IMR-90 (cell line): ENCODE measurements at regions not wholly inside any gene's neighbourhood (a gene's known extent, or its start where the extent isn't known, plus 50 kb on each side); places are given as distances from the start of the nearest gene placed in this dataset.

Experiments used
- ATAC-seq: fragments of 200-7000 bp; cut with Tn5 transposase; 2 replicates; pipeline ENCODE4 v1.9.1; 2020; ENCODE audit warnings: low read depth, mild to moderate bottlenecking, moderate library complexity
- BruUV-seq: library from RNA; stranded (reverse); fragments of 400-500 nt; replicated peaks from 2 replicates; lab custom pipeline; 2021; lab: Mats Ljungman, UMichigan
- CTCF ChIA-PET: fragments of 300-600 bp; formaldehyde crosslinking; extraction: SDS; loops from one replicate; lab custom pipeline; 2021; ENCODE audit warnings: antibody characterized with exemption; lab: Yijun Ruan, JAX
- POLR2A ChIA-PET: fragments of 300-600 bp; sonication (Branson Sonifier 250); formaldehyde crosslinking; loops from one replicate; lab custom pipeline; 2022; ENCODE audit warnings: antibody characterized with exemption; ENCODE audit not compliant: unreplicated experiment; lab: Charles Lee
- DNase-seq: peaks from one replicate; pipeline ENCODE4 v3.0.0; 2013
- H2AFZ ChIP-seq: replicated peaks from 2 replicates; pipeline ENCODE3; 2013; ENCODE audit warnings: low read length, mild to moderate bottlenecking; ENCODE audit not compliant: poor library complexity
- H2AK5ac ChIP-seq: 2 replicates; pipeline ENCODE4 v1.6.1; 2013; ENCODE audit warnings: low read depth, low read length, inconsistent platforms
- H2AK9ac ChIP-seq: replicated peaks from 2 replicates; pipeline ENCODE3; 2013; ENCODE audit warnings: mild to moderate bottlenecking, low read depth, low read length, moderate library complexity; ENCODE audit not compliant: poor library complexity
- H2BK120ac ChIP-seq: 2 replicates; pipeline ENCODE4 v1.6.1; 2013; ENCODE audit warnings: low read depth, low read length, inconsistent platforms
- H2BK15ac ChIP-seq: 3 replicates; pipeline ENCODE4 v1.6.1; 2013; ENCODE audit warnings: low read depth, low read length, inconsistent platforms
- H2BK20ac ChIP-seq: 2 replicates; pipeline ENCODE4 v1.6.1; 2013; ENCODE audit warnings: low read depth, mild to moderate bottlenecking, inconsistent platforms, low read length, moderate library complexity
- H2BK5ac ChIP-seq: 2 replicates; pipeline ENCODE4 v1.6.1; 2013; ENCODE audit warnings: mild to moderate bottlenecking, low read depth, low read length, inconsistent platforms; ENCODE audit not compliant: poor library complexity, severe bottlenecking
- H3K14ac ChIP-seq: replicated peaks from 2 replicates; pipeline ENCODE4 v1.6.1; 2013; ENCODE audit warnings: low read depth, low read length, inconsistent platforms
- H3K18ac ChIP-seq: 2 replicates; pipeline ENCODE4 v1.6.1; 2013; ENCODE audit warnings: low read depth, low read length, control low read depth
- H3K23ac ChIP-seq: 2 replicates; pipeline ENCODE4 v1.6.1; 2013; ENCODE audit warnings: low read depth, low read length, inconsistent platforms
- H3K27ac ChIP-seq: 2 replicates; pipeline ENCODE4 v1.5.1; 2013; ENCODE audit warnings: mild to moderate bottlenecking, control low read depth, low read length; ENCODE audit not compliant: insufficient read depth
- H3K27me3 ChIP-seq: 2 replicates; pipeline ENCODE4 v1.6.1; 2013; ENCODE audit warnings: low read length; ENCODE audit not compliant: control insufficient read depth, insufficient read depth
- H3K36me3 ChIP-seq: 2 replicates; pipeline ENCODE4 v1.6.1; 2013; ENCODE audit warnings: low read length, mixed read lengths; ENCODE audit not compliant: control insufficient read depth, insufficient read depth
- H3K4ac ChIP-seq: 2 replicates; pipeline ENCODE4 v1.6.1; 2013; ENCODE audit warnings: low read depth, low read length, inconsistent platforms
- H3K4me1 ChIP-seq: 2 replicates; pipeline ENCODE4 v1.6.1; 2013; ENCODE audit warnings: low read length, mixed read lengths; ENCODE audit not compliant: control insufficient read depth, insufficient read depth
- H3K4me2 ChIP-seq: 2 replicates; pipeline ENCODE4 v1.6.1; 2013; ENCODE audit warnings: low read depth, mild to moderate bottlenecking, control low read depth, low read length, moderate library complexity
- H3K4me3 ChIP-seq: 2 replicates; pipeline ENCODE4 v1.5.1; 2013; ENCODE audit warnings: low read depth, mild to moderate bottlenecking, control low read depth, low read length, moderate library complexity; ENCODE audit not compliant: insufficient read depth
- H3K56ac ChIP-seq: 2 replicates; pipeline ENCODE4 v1.6.1; 2013; ENCODE audit warnings: low read length, inconsistent platforms; ENCODE audit not compliant: insufficient read depth; ENCODE audit errors: extremely low read depth
- H3K79me1 ChIP-seq, 2 experiments: 2 replicates each; pipeline ENCODE4 v1.6.1; 2013; ENCODE audit warnings: low read length in 2 of 2, inconsistent platforms in 1 of 2, low read depth in 1 of 2
- H3K9ac ChIP-seq: 2 replicates; pipeline ENCODE4 v1.6.1; 2013; ENCODE audit warnings: low read depth, low read length, control low read depth
- H3K9me1 ChIP-seq: 2 replicates; pipeline ENCODE4 v1.6.1; 2013; ENCODE audit warnings: low read length, inconsistent platforms; ENCODE audit not compliant: insufficient read depth
- H3K9me3 ChIP-seq: 2 replicates; pipeline ENCODE4 v1.6.1; 2013; ENCODE audit warnings: low read length; ENCODE audit not compliant: control insufficient read depth, insufficient read depth
- H4K20me1 ChIP-seq: 2 replicates; pipeline ENCODE4 v1.6.1; 2013; ENCODE audit warnings: low read length, inconsistent platforms; ENCODE audit not compliant: insufficient read depth
- H4K5ac ChIP-seq: 2 replicates; pipeline ENCODE4 v1.6.1; 2013; ENCODE audit warnings: mild to moderate bottlenecking, low read depth, low read length, control low read depth
- H4K8ac ChIP-seq, 2 experiments: 2 replicates each; pipeline ENCODE4 v1.6.1; 2013; ENCODE audit warnings: low read depth in 2 of 2, low read length in 2 of 2, control low read depth in 1 of 2, inconsistent platforms in 1 of 2
- H4K91ac ChIP-seq: 2 replicates; pipeline ENCODE4 v1.6.1; 2013; ENCODE audit warnings: low read depth, low read length, inconsistent platforms; ENCODE audit not compliant: insufficient read depth
- CHD1 ChIP-seq: IDR thresholded peaks from 2 replicates; pipeline ENCODE4 v1.6.1; 2012; ENCODE audit warnings: low read depth, low read length, improper control_type of control experiment
- CTCF ChIP-seq: conservative IDR thresholded peaks from 2 replicates; pipeline ENCODE4 v1.5.1; 2012; ENCODE audit warnings: mild to moderate bottlenecking, low read depth, low read length, improper control_type of control experiment
- ELK1 ChIP-seq: fragments of 150-350 bp; IDR thresholded peaks from 2 replicates; pipeline ENCODE4 v1.6.1; 2016; ENCODE audit warnings: low read depth, mild to moderate bottlenecking, low read length, moderate library complexity, borderline replicate concordance
- FOS ChIP-seq: fragments of 150-350 bp; IDR thresholded peaks from 2 replicates; pipeline ENCODE4 v1.6.1; 2016; ENCODE audit warnings: low read depth, low read length
- MAFK ChIP-seq: IDR thresholded peaks from 2 replicates; pipeline ENCODE4 v1.6.1; 2012; ENCODE audit warnings: low read depth, low read length, improper control_type of control experiment
- MXI1 ChIP-seq: IDR thresholded peaks from 2 replicates; pipeline ENCODE4 v1.6.1; 2012; ENCODE audit warnings: low read depth, mild to moderate bottlenecking, low read length, moderate library complexity, borderline replicate concordance
- NFE2L2 ChIP-seq: fragments of 150-350 bp; IDR thresholded peaks from 2 replicates; pipeline ENCODE4 v1.6.1; 2016; ENCODE audit warnings: low read depth, mild to moderate bottlenecking, low read length
- POLR2A ChIP-seq: IDR thresholded peaks from 2 replicates; pipeline ENCODE4 v1.6.1; 2012; ENCODE audit warnings: mild to moderate bottlenecking, low read depth, low read length
- RCOR1 ChIP-seq: IDR thresholded peaks from 2 replicates; pipeline ENCODE4 v1.6.1; 2012; ENCODE audit warnings: mild to moderate bottlenecking, low read length, improper control_type of control experiment; ENCODE audit not compliant: insufficient replicate concordance
- RFX5 ChIP-seq: IDR thresholded peaks from 2 replicates; pipeline ENCODE4 v1.8.0; 2012; ENCODE audit warnings: low read depth, mild to moderate bottlenecking, low read length, moderate library complexity
- SMC3 ChIP-seq: fragments of 150-350 bp; IDR thresholded peaks from 2 replicates; pipeline ENCODE4 v1.6.1; 2016; ENCODE audit warnings: low read depth, mild to moderate bottlenecking, antibody characterized with exemption, low read length, moderate library complexity
- USF2 ChIP-seq: fragments of 150-350 bp; IDR thresholded peaks from 2 replicates; pipeline ENCODE4 v1.6.1; 2017; ENCODE audit warnings: mild to moderate bottlenecking, antibody characterized with exemption, low read length, low read depth
- WGBS, 2 experiments: methylation state at CpG; one replicate each; pipeline versions ENCODE4 v1.1.5 to v1.1.7; 2013; ENCODE audit warnings: missing lambda C conversion rate in 2 of 2; ENCODE audit not compliant: insufficient read length in 1 of 2; ENCODE audit errors: extremely low coverage in 2 of 2; 5-methylcytosine and 5-hydroxymethylcytosine counted together
- dilution Hi-C: fragments of 300-500 bp; cut with HindIII; formaldehyde crosslinking; loops from one replicate; pipeline ENCODE4 v1.14.3; 2018; ENCODE audit warnings: low sequenced_read_pairs; ENCODE audit not compliant: unreplicated experiment
- in situ Hi-C: fragments of 300-500 bp; cut with MboI; formaldehyde crosslinking; loops from 3 replicates; pipeline ENCODE4 v1.14.3; 2019; ENCODE audit warnings: low sequenced_read_pairs, inconsistent platforms, mixed read lengths
- intact Hi-C: fragments of 100-400 bp; cut with micrococcal nuclease; formaldehyde crosslinking; loops from 2 replicates; pipeline ENCODE4 v1.10.0; 2022

GRCh38 chr6:40796260-40797221 lies 209.4 kb upstream of the LRFN2 start (continued):
- TF ChIP-seq CHD1 = no peak

GRCh38 chr6:40794586-40794985 lies 207.4 kb upstream of the LRFN2 start:
- Histone ChIP-seq H3K4me1 (no peaks in the 10 kb centered on the region), H3K27ac (no peak overlapping the region), H2BK5ac (no peak overlapping the region), H3K9me1 (no peaks in the 10 kb centered on the region), H3K79me1 (no peaks in the 10 kb centered on the region), H3K9me3 (no peaks in the 10 kb centered on the region), H2BK15ac (no peak overlapping the region), H3K4me2 (no peak overlapping the region), H3K23ac (no peak overlapping the region), H3K18ac (no peak overlapping the region), H3K4me3 (no peak overlapping the region), H3K4ac (no peak overlapping the region), H4K8ac (no peak overlapping the region), H3K14ac (no peak overlapping the region), H4K91ac (no peak overlapping the region), H2AK5ac (no peak overlapping the region), H3K36me3 (no peaks in the 10 kb centered on the region), H2AFZ (no peak overlapping the region), H2AK9ac (no peak overlapping the region), H3K56ac (no peak overlapping the region), H3K9ac (no peak overlapping the region), H2BK120ac (no peak overlapping the region), H3K27me3 (peaks cover 3% of the 10 kb centered on the region; the same call in 1 of the 2 replicates), H4K20me1 (no peaks in the 10 kb centered on the region; the same call in 1 of the 2 replicates), H4K5ac (no peak overlapping the region), H2BK20ac (no peak overlapping the region)
- DNase-seq (no peak), ATAC-seq (no peak)
- no TSS peak for BruUV-seq
- in situ Hi-C loops = no loop called here
- dilution Hi-C loops = no loop called here
- POLR2A ChIA-PET = no interaction called here
- intact Hi-C loops = no loop called here
- 28% methylated on average over 2 of the region's 2 CpGs; no CpG with 5 or more reads in 1 of the 2 experiments for WGBS, 2 experiments
- CTCF ChIA-PET = no interaction called here
- TF ChIP-seq CTCF (no peak), NFE2L2 (no peak), CHD1 (no peak), FOS (no peak), MXI1 (no peak), USF2 (no peak), RCOR1 (no peak), SMC3 (no peak), POLR2A (no peak), MAFK (no peak), ELK1 (no peak), RFX5 (no peak)
